ENCODE measurements at regions not wholly inside any gene's neighbourhood (a gene's known extent, or its start where the extent isn't known, plus 50 kb on each side); places are given as distances from the start of the nearest gene placed in this dataset.
"Not testable (repeated sequence)": the region's sequence is repeated elsewhere in the genome, so short reads cannot be mapped to it uniquely, and the experiment has no call there.

DNA sequence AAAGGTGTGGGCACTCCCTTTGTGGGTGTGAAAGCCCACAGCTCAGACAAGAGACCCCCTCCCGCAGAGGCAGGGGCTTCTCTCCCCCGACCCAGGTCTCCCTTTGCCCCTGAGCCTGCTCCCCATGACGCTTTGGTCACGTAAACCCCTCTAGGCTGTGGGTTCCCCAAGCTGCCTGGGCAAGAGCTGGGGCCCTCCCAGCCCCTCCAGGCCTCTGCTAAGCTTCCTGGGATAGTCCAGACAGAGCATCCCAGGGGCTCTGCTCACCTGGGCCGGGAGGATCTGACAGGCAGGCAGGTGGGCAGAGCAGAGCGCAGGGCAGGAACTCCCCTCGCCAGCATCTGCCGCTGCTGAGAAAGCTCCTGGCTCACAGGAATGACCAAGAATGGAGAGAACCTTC, 177.3 kb downstream of the BANP start:
- DNase-seq (ENCODE audit: low read depth, low spot score): no peak

DNA sequence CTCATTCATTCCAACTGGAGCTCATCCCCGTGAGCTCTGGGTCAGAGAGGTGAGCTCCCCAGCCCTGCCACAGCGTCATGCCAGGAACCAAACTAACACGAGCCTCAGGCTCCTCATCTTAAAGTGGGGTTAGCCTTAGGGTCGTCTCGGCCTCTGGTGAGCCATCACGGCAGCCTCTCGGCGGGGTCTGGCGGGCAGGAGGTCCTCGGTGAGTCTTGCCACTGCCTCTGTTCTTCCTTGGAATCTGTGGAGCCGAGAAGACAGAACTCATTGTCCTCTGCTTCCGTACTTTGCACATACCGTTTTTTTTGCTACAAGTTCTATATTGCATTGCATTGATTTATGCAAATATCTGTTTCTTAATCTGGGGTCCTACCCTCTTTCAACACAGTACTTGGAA, 177.9 kb downstream of the BANP start:
- DNase-seq (ENCODE audit: low read depth, low spot score): not testable (repeated sequence)

DNA sequence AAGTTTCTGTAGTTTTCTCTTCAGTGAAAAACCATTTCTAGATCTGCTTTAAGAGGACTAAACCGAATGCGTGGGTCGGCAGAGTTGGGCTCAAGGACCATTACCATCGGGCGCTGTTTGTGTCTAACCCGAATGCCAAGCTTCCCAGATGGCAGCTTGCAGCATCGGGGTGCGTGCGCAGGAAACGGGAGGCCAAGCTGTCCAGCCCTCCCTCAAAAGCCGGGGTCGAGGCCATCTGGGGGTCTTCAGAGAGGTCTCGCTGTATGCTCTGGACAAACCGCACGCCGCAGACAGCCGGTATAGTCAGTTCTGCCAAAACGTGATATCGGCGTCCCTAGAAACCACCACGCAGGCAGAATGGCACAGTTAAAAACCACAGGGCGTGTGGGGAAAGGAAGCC, 178.8 kb downstream of the BANP start:
- DNase-seq (ENCODE audit: low read depth, low spot score): no peak

DNA sequence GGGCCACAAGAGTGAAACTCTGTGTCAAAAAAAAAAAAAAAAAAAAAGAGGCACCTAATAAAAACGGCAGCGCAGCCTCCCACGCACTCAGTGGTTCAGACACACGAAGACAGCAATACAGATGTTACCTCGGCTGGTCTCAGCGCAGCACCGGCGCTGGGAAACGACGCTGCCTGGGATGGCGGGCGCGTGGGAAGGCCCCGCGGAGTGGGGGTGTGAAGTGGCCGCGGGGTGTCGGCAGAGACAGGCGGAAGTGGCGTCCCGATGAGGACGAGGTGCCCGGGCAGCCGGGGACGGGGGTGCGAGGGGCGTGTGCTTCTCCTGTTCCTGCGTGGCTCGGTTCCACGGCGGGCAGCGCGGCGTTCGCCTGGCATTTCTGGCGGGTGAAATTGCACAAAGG, 179.4 kb downstream of the BANP start:
- DNase-seq (ENCODE audit: low read depth, low spot score): no peak

DNA sequence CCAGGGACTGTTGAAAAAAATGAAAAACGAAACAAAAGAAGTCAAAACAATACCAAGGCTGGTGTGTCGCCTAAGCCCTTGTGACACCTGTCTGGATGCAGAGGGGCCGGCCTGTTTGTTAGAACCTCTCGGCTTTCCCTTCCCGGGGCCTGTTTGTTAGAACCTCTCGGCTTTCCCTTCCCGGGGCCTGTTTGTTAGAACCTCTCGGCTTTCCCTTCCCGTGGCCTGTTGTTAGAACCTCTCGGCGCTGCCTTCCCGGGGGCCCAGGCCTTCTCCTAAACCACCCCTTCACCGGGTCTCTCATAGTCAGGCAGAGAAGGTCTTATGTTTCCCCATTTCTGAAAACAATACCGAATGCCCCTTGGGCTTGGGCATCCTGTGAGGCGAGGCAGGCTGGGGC, 180.0 kb downstream of the BANP start:
- DNase-seq (ENCODE audit: low read depth, low spot score): no peak

DNA sequence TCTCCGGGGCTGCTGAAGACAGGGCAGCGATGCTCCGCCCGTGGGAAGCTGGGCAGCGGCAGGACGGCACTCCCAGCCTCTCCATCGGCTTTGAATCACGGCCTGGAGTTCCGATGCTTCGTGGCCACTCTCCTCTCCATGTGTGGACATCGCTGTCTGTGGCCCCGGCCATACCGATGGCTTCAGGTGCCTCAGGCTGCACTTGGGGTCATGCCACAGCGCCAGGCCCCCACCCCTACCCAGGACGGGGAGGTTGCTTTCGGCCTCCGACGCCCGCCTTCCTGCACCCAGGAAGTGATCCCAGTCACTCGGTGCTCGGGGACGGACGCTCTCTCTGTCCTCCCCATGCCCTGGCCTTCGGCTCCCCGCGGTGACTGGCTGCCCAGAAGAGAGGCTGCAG, 180.7 kb downstream of the BANP start:
- no peak for DNase-seq (ENCODE audit: low read depth, low spot score)

DNA sequence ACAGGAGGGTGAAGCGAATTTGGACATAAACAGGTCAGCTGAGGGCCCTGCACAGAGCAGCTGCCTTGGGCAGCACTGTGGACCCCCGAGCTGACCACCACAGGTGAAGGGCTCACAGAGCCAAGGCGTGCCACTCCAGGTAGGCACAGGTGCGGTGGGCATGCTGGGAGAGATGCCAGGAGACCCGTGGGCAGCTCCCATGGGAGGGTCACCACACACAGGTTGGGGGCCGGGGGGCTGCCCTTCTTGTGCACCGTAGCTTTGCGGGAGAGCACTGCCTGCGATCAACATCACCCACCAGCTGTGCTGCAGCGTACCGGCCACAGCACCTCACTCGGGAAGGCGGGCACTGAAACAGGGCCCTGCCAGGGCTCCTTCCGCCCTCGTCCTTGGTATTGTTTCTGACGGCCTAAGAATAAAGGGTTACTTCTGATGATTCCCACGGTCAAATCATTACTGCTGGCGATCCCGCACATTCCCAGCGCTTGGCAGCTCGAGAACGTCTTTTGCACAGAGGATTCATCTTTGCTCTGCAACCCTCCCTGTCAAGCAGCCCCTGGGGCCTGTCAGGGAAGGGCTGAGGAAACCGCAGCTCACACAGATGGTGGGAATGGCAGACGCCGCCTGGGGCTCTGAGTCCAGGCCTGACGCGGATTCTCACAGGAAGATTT, 181.7 kb downstream of the BANP start:
- peak; percentile 47 for DNase-seq (ENCODE audit: low read depth, low spot score)

DNA sequence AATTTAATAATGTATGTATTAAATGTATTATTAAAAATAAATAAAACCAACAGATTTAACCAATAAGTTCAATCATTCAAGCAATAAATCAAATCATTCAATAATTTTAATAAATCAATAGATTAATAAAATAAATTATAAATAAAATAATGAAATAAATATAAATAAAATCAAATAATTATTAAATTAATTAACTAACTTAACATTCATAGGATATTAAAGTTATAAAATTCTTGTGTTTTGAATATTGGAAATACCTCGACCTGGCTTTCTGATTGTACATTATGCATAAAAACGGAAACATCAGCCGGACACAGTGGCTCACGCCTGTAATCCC, 182.2 kb downstream of the BANP start:
- DNase-seq (ENCODE audit: low read depth, low spot score): no peak

DNA sequence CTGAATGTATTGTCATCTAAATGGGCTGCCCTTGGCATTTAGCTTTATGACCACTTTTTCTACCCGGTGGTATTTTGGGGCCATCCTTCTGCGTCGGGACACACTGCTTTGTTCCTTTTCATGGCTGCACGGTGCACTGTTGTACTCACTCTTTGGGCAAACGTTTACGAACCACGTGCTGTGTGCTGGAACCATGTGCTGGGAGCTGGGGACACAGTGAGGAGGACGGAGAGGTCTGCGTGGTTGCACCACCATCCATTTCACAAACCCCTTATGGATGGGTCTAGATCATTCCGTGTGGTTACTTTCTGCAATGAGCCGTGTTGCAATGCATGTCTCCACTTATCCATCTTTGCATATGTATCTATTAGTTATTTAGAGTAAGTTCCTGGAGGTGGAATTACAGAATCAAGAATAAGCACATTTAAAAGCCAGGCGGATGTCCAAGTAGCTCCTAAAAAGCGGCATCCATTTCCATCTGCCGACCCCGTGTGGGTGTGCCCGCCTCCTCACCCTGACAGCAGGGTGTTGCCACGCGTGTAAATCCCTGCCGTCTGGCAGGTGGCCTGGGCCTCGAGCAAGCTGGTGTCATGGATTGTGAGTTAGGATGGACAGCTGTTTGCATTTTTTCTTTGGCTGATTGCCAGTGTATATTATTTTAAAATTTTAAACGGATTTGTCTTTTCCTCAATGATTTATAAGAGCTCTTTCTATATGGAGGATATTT, 183.1 kb downstream of the BANP start:
- DNase-seq (ENCODE audit: low read depth, low spot score): not testable (repeated sequence)

DNA sequence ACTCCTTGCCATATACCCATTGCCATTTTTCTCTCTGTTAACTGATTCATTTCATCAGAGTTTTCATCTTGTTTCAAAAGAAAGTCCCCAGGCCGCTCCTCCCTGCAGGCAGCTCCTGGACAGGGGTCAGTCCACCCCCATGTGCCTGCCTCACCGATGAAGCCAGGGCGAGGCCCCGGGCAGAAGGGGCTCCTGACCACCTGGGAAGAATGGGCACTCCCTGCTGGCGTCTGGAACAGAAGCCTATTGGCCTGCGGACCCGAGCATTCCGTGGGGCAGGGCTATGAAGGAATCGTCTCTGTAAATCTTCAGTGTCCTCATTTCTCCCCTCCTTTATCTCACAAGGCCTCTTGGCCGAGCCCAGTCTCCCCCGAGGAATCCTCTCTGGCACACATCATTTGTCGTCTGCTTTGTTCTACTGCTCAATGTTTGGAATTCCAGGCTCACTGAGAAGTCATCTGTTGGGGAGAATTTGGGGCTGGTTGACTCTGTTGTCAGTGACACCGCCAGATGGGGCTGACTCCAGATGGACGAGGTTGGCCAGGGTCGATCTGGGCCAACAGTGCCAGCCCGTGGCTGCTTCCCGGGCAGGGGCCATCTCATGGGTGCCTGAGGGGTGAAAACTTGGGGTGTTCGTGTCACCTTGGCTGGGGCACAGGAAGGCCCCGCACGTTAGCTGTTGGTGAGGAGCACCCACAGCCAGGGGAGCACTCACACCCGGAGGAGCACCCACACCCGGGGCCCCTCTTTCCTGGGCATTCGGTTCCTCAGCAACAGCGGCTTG, 183.9 kb downstream of the BANP start:
- DNase-seq (ENCODE audit: low read depth, low spot score): peak; percentile 61

DNA sequence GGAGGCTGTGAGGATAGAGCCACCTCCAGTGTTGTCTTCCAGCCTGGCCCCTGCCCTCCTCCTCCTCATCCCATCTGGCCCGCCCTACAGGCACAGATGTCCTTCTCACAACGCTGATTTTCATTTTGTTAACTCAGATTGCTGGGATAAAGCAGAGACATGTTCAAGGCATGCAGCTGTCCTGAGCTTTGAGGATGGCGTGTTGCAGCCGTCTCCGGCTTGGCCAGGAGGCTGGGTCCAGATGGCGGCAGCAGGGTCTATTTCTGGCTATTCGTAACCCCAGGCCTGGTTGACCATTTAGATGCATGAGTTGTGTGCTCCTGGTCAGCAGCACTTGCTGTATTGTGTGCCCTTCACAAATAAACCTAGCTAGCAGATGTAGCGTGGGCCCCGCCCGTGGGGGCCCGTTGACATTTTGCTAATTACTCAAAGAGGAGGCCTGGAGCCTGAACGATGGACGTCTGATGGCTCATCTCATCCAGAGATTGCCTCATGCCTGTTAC, 185.0 kb downstream of the BANP start:
- DNase-seq (ENCODE audit: low read depth, low spot score): not testable (repeated sequence)

DNA sequence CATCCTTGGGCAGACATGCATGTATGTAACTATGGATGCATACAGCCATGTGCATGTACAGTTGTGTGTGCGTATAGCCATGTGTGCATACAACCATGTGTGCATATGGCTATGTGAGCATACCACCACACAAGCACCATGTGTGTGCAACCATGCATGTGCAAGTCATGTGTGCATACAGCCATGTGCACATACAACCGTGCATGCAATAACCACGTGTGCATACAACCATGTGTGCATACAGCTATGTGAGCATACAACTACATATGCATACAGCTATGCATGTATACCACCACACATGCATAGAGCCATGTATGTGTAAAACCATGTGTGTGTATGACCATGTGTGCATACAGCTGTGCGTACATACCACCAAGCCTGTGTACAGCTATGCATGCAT, 185.7 kb downstream of the BANP start:
- DNase-seq (ENCODE audit: low read depth, low spot score): not testable (repeated sequence)

DNA sequence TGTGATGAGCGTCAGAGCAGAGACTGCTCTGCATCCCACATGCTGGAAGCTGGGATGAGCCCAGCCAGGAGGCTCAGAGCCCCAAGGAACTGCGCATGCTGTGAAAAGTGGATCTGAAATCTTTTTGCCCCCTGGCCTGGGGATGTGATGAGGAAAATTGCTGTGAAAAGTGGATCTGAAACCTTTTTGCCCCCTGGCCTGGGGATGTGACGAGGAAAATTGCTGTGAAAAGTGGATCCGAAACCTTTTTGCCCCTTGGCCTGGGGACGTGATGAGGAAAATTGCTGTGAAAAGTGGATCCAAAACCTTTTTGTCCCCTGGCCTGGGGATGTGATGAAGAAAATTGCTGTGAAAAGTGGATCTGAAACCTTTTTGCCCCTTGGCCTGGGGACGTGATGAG, 187.9 kb downstream of the BANP start:
- DNase-seq (ENCODE audit: low read depth, low spot score): not testable (repeated sequence)

DNA sequence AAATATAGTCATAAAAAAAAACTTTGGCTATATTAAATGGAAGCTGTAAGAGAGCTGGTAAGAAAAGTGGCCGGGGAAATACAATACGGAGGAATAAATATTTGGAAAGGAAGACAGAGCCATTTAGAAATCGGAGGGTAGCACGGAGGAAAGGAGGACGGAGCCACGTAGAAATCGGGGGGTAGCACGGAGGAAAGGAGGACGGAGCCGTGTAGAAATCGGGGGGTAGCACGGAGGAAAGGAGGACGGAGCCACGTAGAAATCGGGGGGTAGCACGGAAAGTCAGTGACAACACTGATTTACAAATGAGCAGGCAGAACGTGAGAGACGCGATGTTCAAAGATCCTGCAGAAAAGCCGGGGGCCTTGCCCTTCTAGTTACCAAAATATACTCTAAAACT, 189.0 kb downstream of the BANP start:
- DNase-seq (ENCODE audit: low read depth, low spot score): not testable (repeated sequence)

DNA sequence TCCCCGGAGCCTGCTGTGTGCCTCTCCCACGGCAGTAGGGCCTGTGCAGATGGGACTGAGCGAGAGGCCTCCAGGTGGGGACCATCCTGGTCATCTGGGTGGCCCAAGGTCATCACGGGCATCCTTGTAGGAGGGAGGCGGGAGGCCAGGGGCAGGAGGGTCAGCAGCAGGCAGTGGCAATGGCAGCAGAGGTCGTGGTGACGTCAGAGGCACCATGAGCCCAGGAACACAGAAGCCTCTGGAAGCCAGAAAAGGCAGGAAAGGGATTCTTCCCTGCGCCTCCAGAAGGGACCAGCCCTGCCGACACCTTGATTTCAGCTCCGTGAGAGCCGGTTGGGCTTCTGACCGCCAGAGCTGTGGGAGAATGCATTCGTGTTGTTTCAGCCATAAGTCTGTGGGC, 190.3 kb downstream of the BANP start:
- peak; percentile 63 for DNase-seq (ENCODE audit: low read depth, low spot score)

DNA sequence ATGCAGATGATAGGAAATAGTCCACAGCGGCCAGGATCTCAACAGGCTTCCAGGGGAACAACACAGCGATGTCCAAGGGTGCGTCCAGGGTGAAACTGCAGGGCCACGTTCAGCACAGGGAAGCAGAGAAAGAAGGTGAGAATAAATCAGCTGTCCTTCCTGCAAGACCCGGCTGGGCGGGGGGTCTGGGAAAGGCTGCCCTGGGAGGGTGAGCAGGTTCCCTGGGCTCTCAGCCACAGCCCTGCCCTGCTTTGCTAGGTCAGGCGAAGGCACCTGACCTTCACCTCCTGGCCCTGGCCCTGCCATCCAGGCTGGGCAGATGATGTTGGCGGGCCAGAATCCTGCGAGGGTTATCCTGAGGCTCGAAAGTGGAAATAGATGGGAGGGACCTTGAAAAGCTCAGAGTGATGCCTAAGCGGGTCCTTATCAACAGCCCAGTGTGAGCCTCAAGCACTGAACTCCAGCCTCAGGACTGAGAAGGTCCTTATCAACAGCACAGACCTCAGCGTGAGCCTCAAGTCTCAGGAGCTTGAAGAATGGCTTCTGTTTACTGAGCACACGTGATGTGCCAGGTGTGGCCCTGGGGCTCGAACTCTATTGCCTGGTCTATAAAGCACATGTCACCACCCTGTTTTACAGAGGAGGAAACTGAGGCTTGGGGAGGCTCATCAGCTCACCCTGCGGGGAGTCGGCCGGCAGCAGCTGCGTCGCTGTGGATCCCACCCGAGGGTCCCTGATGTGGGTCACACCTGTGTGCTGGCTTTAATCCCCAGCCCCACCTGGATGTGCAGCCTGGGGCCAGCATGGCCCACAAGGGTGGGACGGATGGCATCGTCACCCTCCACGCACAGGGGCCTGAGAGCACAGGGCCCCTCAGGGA, 191.1 kb downstream of the BANP start:
- not testable (repeated sequence) for DNase-seq (ENCODE audit: low read depth, low spot score)

DNA sequence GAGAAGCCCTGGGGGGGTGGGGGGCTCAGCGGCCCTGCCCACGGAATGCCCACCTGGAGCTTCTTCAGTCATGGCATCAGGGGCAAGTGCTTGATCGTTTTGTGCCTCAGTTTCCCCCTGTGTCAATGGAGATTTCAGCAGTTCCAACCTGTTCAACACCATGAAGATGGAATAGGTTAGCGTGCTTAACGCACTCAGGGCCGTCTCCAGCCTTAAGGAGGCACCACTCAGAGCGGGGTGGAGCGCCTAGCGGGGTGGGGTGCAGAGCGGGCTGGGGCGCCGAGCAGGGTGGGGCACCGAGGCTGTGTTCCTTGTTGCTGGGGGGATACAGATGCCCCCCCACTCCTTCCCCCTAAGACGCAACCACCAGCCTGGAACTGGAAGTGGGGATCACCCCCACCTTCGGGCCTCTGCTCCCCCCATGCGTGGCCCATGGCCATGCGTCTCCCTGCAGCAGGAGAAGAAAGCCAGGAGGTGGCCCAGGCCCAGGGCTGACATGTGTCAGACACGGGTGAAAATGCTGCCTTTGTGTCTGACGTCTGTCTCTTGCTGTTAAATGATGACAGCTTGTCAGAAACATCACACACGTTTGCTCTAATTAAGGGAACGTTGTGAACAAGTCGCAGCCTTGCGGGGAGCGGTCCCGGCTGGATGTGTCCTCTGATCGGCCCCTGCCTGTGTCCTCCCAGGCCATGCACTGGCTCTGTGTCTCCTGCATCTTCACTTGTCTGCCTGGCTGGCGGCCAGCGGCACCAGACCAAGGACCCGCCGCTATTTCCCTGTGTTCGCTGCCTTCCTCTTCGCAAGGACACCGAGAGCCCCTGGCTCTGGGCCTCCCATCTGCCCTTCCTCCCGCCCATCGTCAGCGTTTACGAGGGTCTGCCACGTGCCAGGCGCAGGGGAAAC, 192.1 kb downstream of the BANP start:
- peak; percentile 11 for DNase-seq (ENCODE audit: low read depth, low spot score)

DNA sequence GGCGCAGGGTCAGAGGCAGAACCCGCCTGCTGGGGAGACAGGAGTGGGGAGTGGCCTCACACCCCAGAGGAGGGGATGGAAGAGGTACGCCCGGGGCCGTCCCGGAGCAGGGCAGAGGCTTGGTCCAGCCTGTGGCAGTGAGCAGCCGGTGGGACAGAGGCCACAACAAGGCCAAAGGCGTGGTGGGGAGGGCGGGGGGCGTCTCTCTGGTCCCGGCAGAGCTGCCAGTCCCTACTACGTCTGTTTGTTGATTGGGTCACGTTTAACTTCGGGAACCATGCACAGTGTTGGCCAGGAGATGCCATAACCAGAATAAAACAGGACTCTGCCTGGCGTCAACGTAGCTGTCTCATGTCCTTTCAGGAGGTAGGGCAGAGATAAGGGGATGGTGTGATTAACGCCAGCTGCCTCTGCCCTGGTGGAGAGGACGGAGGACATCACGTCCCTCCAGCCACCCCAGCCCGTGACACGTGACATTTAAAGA, 192.8 kb downstream of the BANP start:
- DNase-seq (ENCODE audit: low read depth, low spot score): peak; percentile 10

DNA sequence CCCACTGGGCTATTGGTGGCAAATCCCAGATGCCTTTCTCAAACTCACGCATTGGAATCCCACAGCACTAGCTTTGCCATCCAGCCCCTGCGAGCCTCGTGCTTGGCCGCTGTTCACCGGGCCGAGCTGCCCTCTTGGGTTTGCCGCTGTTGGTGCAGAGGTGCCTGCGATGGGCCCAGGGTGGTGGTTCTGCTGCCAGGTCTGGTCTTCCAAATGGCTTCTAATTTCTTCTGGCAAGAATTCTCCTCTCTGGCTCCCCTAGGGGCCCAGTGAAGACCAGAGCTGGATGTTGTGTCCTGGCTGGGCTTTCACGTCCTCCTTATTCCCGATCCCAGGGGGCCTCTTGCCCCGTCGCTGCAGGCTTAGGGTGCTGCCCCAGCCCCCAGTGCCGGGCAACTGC, 194.1 kb downstream of the BANP start:
- DNase-seq (ENCODE audit: low read depth, low spot score): peak; percentile 47

DNA sequence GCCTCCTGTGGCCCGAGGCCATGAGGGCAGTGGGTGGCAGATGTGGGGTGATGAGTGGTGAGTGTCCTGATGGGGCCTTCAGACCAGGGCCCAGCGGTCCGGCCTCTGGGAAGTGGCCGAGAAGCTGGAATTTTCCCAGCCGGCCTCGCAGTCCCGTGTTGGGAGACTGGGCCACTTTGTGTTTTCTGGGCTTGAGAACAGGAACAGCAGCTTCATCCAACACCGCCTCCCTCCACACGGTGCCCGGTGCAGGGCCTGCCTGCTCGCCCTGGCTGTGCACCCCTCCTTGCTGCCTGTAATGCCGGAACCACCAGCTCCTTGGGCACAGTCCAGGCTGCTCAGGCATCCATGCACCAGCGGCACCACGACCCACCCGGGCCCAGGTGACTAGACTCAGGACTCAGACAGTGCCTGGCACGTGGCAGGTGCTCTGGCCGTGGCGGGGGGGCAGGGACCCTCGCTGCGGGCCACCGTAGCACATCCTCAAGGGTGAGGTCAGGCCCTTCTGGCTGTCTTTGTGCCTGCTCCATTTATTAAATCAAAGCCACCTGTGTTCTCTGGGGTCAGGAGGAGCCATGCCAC, 194.7 kb downstream of the BANP start:
- DNase-seq (ENCODE audit: low read depth, low spot score): not testable (repeated sequence)
